Keratinocyte (primary cell): ENCODE measurements at regions not wholly inside any gene's neighbourhood (a gene's known extent, or its start where the extent isn't known, plus 50 kb on each side); places are given as distances from the start of the nearest gene placed in this dataset.

Source experiments
- DNase-seq: peaks from one replicate; pipeline ENCODE4 v3.0.0-alpha.2; 2011; ENCODE audit warnings: low read depth, missing footprints, low spot score
- FAIRE-seq: peaks from 2 replicates; lab custom pipeline; 2011; peaks lifted over from hg19 to GRCh38; lab: Jason Lieb, UNC
- H2AFZ ChIP-seq: 2 replicates; pipeline ENCODE4 v1.6.0; 2012; ENCODE audit warnings: low read length, control low read depth, inconsistent platforms; ENCODE audit not compliant: control insufficient read depth
- H3K27ac ChIP-seq: 2 replicates; pipeline ENCODE4 v1.5.1; 2011; ENCODE audit warnings: low read length; ENCODE audit not compliant: control insufficient read depth, insufficient read depth
- H3K27me3 ChIP-seq: 3 replicates; pipeline ENCODE4 v1.6.0; 2011; ENCODE audit warnings: low read length; ENCODE audit not compliant: control insufficient read depth, insufficient read depth; ENCODE audit errors: extremely low read depth
- H3K36me3 ChIP-seq, 2 experiments: 2 replicates in 1 of 2; 3 replicates in 1 of 2; pipeline ENCODE4 v1.5.1; 2011; ENCODE audit warnings: low read length in 2 of 2, mild to moderate bottlenecking in 1 of 2; ENCODE audit not compliant: control insufficient read depth in 2 of 2, insufficient read depth in 2 of 2; ENCODE audit errors: extremely low read depth in 1 of 2
- H3K4me1 ChIP-seq: 3 replicates; pipeline ENCODE4 v1.5.1; 2011; ENCODE audit warnings: low read length; ENCODE audit not compliant: control insufficient read depth, insufficient read depth; ENCODE audit errors: extremely low read depth
- H3K4me2 ChIP-seq: 3 replicates; pipeline ENCODE4 v1.6.0; 2011; ENCODE audit warnings: low read depth, low read length; ENCODE audit not compliant: control insufficient read depth, insufficient read depth; ENCODE audit errors: extremely low read depth
- H3K4me3 ChIP-seq, 3 experiments: fragments of 200-600 bp in 1 of 3; sonication (generic) in 1 of 3; 2 replicates in 2 of 3; 3 replicates in 1 of 3; pipeline ENCODE4 v1.5.1; 2011 to 2016; ENCODE audit warnings: low read length in 3 of 3, mild to moderate bottlenecking in 3 of 3, control low read depth in 2 of 3, inconsistent platforms in 1 of 3, low read depth in 1 of 3, mixed read lengths in 1 of 3, mixed run types in 1 of 3, moderate library complexity in 1 of 3; ENCODE audit not compliant: control insufficient read depth in 2 of 3, insufficient read depth in 2 of 3; ENCODE audit errors: extremely low read depth in 1 of 3
- H3K79me2 ChIP-seq: 2 replicates; pipeline ENCODE4 v1.6.0; 2012; ENCODE audit warnings: low read length; ENCODE audit not compliant: control insufficient read depth, insufficient read depth
- H3K9ac ChIP-seq: 3 replicates; pipeline ENCODE4 v1.6.0; 2011; ENCODE audit warnings: low read length; ENCODE audit not compliant: control insufficient read depth, insufficient read depth; ENCODE audit errors: extremely low read depth
- H3K9me1 ChIP-seq: 3 replicates; pipeline ENCODE4 v1.6.0; 2011; ENCODE audit warnings: low read length; ENCODE audit not compliant: control insufficient read depth, insufficient read depth; ENCODE audit errors: extremely low read depth
- H3K9me3 ChIP-seq: 2 replicates; pipeline ENCODE4 v1.5.1; 2012; ENCODE audit warnings: low read depth, low read length; ENCODE audit not compliant: control insufficient read depth
- H4K20me1 ChIP-seq: 3 replicates; pipeline ENCODE4 v1.6.0; 2011; ENCODE audit warnings: low read length; ENCODE audit not compliant: control insufficient read depth, insufficient read depth; ENCODE audit errors: extremely low read depth
- EZH2 ChIP-seq: IDR thresholded peaks from one replicate; pipeline ENCODE4 v1.6.1; 2012; ENCODE audit warnings: inconsistent platforms, mild to moderate bottlenecking, low read length, moderate library complexity
- dilution Hi-C: fragments of 300-500 bp; cut with MboI; formaldehyde crosslinking; loops from one replicate; pipeline ENCODE4 v1.7.0; 2020; ENCODE audit warnings: low sequenced_read_pairs; ENCODE audit not compliant: extremely low pct_ligation_motif_present
- TF ChIP-seq, protein P1 (sequence below), 3 experiments: IDR thresholded peaks in 1 of 3; conservative IDR thresholded peaks in 1 of 3; optimal IDR thresholded peaks in 1 of 3; 2 replicates in 2 of 3; 3 replicates in 1 of 3; pipeline versions ENCODE3 to v1.5.1; 2011; ENCODE audit warnings: low read length in 3 of 3, mild to moderate bottlenecking in 3 of 3, moderate library complexity in 2 of 3, control low read depth in 1 of 3, inconsistent platforms in 1 of 3; ENCODE audit not compliant: insufficient read depth in 2 of 3; ENCODE audit errors: extremely low read depth in 1 of 3

- no peak for FAIRE-seq
- no peak overlapping the region for H2AFZ ChIP-seq
- dilution Hi-C loops, result no loop called here
Observed at GRCh38 chr2:23132823-23133595, 252.0 kb upstream of the KLHL29 start.

GRCh38 chr2:23134726-23135125 lies 250.3 kb upstream of the KLHL29 start:
- H3K9me3 ChIP-seq, result no peaks in the 10 kb centered on the region
- H2AFZ ChIP-seq, result no peak overlapping the region
- no peak overlapping the region for H3K4me3 ChIP-seq
- H3K4me2 ChIP-seq, result no peak overlapping the region
- dilution Hi-C loops, result no loop called here
- H3K27me3 ChIP-seq, result no peaks in the 10 kb centered on the region
- no peaks in the 10 kb centered on the region for H3K4me1 ChIP-seq
- TF ChIP-seq, protein P1, sequence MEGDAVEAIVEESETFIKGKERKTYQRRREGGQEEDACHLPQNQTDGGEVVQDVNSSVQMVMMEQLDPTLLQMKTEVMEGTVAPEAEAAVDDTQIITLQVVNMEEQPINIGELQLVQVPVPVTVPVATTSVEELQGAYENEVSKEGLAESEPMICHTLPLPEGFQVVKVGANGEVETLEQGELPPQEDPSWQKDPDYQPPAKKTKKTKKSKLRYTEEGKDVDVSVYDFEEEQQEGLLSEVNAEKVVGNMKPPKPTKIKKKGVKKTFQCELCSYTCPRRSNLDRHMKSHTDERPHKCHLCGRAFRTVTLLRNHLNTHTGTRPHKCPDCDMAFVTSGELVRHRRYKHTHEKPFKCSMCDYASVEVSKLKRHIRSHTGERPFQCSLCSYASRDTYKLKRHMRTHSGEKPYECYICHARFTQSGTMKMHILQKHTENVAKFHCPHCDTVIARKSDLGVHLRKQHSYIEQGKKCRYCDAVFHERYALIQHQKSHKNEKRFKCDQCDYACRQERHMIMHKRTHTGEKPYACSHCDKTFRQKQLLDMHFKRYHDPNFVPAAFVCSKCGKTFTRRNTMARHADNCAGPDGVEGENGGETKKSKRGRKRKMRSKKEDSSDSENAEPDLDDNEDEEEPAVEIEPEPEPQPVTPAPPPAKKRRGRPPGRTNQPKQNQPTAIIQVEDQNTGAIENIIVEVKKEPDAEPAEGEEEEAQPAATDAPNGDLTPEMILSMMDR (optimal IDR thresholded peaks at IDR 0.05 in 1 of 3, IDR thresholded peaks at IDR 0.05 in 1 of 3, conservative IDR thresholded peaks at IDR 0.05 in 1 of 3; ENCODE audit: extremely low read depth in 1 of 3, insufficient read depth in 2 of 3, low read length in 3 of 3), result no peak
- TF ChIP-seq EZH2, result no peak
- no peaks in the 10 kb centered on the region for H3K79me2 ChIP-seq
- no peak overlapping the region for H3K27ac ChIP-seq
- DNase-seq (no peak), FAIRE-seq (no peak)
- no peaks in the 10 kb centered on the region for H3K9me1 ChIP-seq
- no peaks in the 10 kb centered on the region for H4K20me1 ChIP-seq
- no peak overlapping the region for H3K9ac ChIP-seq
- no peaks in the 10 kb centered on the region for H3K36me3 ChIP-seq

More at GRCh38 chr2:23132823-23133595, 252.0 kb upstream of the KLHL29 start:
- no peak overlapping the region for H3K4me3 ChIP-seq
- H4K20me1 ChIP-seq, result no peaks in the 10 kb centered on the region
- no peaks in the 10 kb centered on the region for H3K27me3 ChIP-seq
- H3K36me3 ChIP-seq, result no peaks in the 10 kb centered on the region
- no peaks in the 10 kb centered on the region for H3K9me3 ChIP-seq
- H3K4me2 ChIP-seq, result no peak overlapping the region
- TF ChIP-seq, protein P1 (optimal IDR thresholded peaks at IDR 0.05 in 1 of 3, IDR thresholded peaks at IDR 0.05 in 1 of 3, conservative IDR thresholded peaks at IDR 0.05 in 1 of 3; ENCODE audit: extremely low read depth in 1 of 3, insufficient read depth in 2 of 3, low read length in 3 of 3), result no peak
- no peak for TF ChIP-seq EZH2
- H3K79me2 ChIP-seq, result no peaks in the 10 kb centered on the region
- no peaks in the 10 kb centered on the region for H3K9me1 ChIP-seq
- no peaks in the 10 kb centered on the region for H3K4me1 ChIP-seq
- DNase-seq, result no peak
- H3K27ac ChIP-seq, result no peak overlapping the region
- H3K9ac ChIP-seq, result no peak overlapping the region
